Astrocyte (in vitro differentiated cells and primary cell): ENCODE measurements at regions not wholly inside any gene's neighbourhood (a gene's known extent, or its start where the extent isn't known, plus 50 kb on each side); places are given as distances from the start of the nearest gene placed in this dataset.

ENCODE experiments used
- DNase-seq: peaks from one replicate; pipeline ENCODE4 v3.0.0-alpha.2; 2010; ENCODE audit warnings: low read depth
- FAIRE-seq: peaks from 2 replicates; lab custom pipeline; 2011; peaks lifted over from hg19 to GRCh38; lab: Jason Lieb, UNC
- H2AFZ ChIP-seq: 2 replicates; pipeline ENCODE4 v1.6.0; 2012; ENCODE audit warnings: low read depth, low read length, inconsistent platforms
- H3K27ac ChIP-seq: 2 replicates; pipeline ENCODE4 v1.5.1; 2011; ENCODE audit warnings: low read depth, low read length, inconsistent platforms
- H3K27me3 ChIP-seq: 2 replicates; pipeline ENCODE4 v1.6.0; 2011; ENCODE audit warnings: low read length, inconsistent platforms; ENCODE audit not compliant: insufficient read depth
- H3K36me3 ChIP-seq: 2 replicates; pipeline ENCODE4 v1.5.1; 2011; ENCODE audit warnings: low read length, inconsistent platforms; ENCODE audit not compliant: insufficient read depth
- H3K4me1 ChIP-seq: 2 replicates; pipeline ENCODE4 v1.5.1; 2011; ENCODE audit warnings: low read length, inconsistent platforms; ENCODE audit not compliant: insufficient read depth
- H3K4me2 ChIP-seq: 2 replicates; pipeline ENCODE4 v1.6.0; 2012; ENCODE audit warnings: low read length, inconsistent platforms
- H3K4me3 ChIP-seq: 2 replicates; pipeline ENCODE4 v1.5.1; 2011; ENCODE audit warnings: low read depth, mild to moderate bottlenecking, low read length, inconsistent platforms; ENCODE audit not compliant: insufficient read depth
- H3K79me2 ChIP-seq: 2 replicates; pipeline ENCODE4 v1.6.0; 2012; ENCODE audit warnings: mild to moderate bottlenecking, low read length, inconsistent platforms; ENCODE audit not compliant: insufficient read depth
- H3K9ac ChIP-seq: 2 replicates; pipeline ENCODE4 v1.6.0; 2012; ENCODE audit warnings: mild to moderate bottlenecking, low read length, inconsistent platforms
- H3K9me3 ChIP-seq: 2 replicates; pipeline ENCODE4 v1.5.1; 2012; ENCODE audit warnings: low read depth, mild to moderate bottlenecking, low read length, inconsistent platforms; ENCODE audit not compliant: insufficient read depth
- H4K20me1 ChIP-seq: 2 replicates; pipeline ENCODE4 v1.6.0; 2012; ENCODE audit warnings: low read length, inconsistent platforms; ENCODE audit not compliant: insufficient read depth
- H3K27ac Mint-ChIP-seq: one replicate; pipeline ENCODE4 v1.8.0; 2021; ENCODE audit warnings: mild to moderate bottlenecking, mixed read lengths; ENCODE audit not compliant: unreplicated experiment
- H3K27me3 Mint-ChIP-seq: one replicate; pipeline ENCODE4 v1.8.0; 2021; ENCODE audit warnings: low read depth, mixed read lengths; ENCODE audit not compliant: unreplicated experiment
- H3K36me3 Mint-ChIP-seq: one replicate; pipeline ENCODE4 v1.8.0; 2021; ENCODE audit warnings: low read depth, mixed read lengths; ENCODE audit not compliant: unreplicated experiment
- H3K4me1 Mint-ChIP-seq: one replicate; pipeline ENCODE4 v1.8.0; 2021; ENCODE audit warnings: low read depth, mixed read lengths; ENCODE audit not compliant: unreplicated experiment
- H3K4me3 Mint-ChIP-seq: one replicate; pipeline ENCODE4 v1.8.0; 2021; ENCODE audit warnings: mild to moderate bottlenecking, moderate library complexity, mixed read lengths; ENCODE audit not compliant: unreplicated experiment
- H3K9me3 Mint-ChIP-seq: one replicate; pipeline ENCODE4 v1.8.0; 2021; ENCODE audit warnings: mild to moderate bottlenecking, mixed read lengths; ENCODE audit not compliant: unreplicated experiment
- EZH2 ChIP-seq: IDR thresholded peaks from 2 replicates; pipeline ENCODE4 v1.6.1; 2012; ENCODE audit warnings: mild to moderate bottlenecking, low read length, inconsistent platforms; ENCODE audit not compliant: insufficient read depth
- TF ChIP-seq, protein P1 (sequence below): IDR thresholded peaks from 2 replicates; pipeline ENCODE4 v1.5.1; 2011; ENCODE audit warnings: low read depth, mild to moderate bottlenecking, inconsistent platforms, low read length, moderate library complexity; ENCODE audit not compliant: insufficient read depth

- H3K27me3 Mint-ChIP-seq = no peaks in the 10 kb centered on the region
- H2AFZ ChIP-seq = no peak overlapping the region
Observed at GRCh38 chr3:178329936-178330335, 206.3 kb upstream of the KCNMB2 start.

DNA sequence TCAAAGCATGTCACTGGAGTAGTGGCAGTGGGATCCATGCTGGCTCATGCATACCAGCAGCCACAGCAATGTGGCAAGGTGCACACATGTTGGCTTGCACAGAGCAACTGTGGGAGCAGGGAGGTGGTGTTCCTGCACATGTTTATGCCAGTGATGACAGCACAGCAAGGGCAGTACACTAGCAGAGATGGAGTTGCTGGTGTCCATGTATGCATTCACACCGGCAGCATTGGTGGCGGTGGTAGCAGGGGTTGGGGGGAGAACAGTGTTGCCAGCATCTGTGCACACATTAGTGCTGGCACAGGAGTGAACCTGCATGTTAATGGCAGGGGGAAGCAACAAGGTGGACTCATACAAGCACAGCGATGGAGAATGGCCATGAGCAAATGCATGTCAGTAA, 202.0 kb upstream of the KCNMB2 start:
- no peak overlapping the region for H3K27ac ChIP-seq
- Mint-ChIP-seq H3K4me1 (no peaks in the 10 kb centered on the region), H3K4me3 (no peak overlapping the region), H3K27ac (no peak overlapping the region), H3K36me3 (no peaks in the 10 kb centered on the region), H3K27me3 (no peaks in the 10 kb centered on the region), H3K9me3 (peaks cover 2% of the 10 kb centered on the region)
- TF ChIP-seq EZH2 = no peak
- TF ChIP-seq, protein P1, sequence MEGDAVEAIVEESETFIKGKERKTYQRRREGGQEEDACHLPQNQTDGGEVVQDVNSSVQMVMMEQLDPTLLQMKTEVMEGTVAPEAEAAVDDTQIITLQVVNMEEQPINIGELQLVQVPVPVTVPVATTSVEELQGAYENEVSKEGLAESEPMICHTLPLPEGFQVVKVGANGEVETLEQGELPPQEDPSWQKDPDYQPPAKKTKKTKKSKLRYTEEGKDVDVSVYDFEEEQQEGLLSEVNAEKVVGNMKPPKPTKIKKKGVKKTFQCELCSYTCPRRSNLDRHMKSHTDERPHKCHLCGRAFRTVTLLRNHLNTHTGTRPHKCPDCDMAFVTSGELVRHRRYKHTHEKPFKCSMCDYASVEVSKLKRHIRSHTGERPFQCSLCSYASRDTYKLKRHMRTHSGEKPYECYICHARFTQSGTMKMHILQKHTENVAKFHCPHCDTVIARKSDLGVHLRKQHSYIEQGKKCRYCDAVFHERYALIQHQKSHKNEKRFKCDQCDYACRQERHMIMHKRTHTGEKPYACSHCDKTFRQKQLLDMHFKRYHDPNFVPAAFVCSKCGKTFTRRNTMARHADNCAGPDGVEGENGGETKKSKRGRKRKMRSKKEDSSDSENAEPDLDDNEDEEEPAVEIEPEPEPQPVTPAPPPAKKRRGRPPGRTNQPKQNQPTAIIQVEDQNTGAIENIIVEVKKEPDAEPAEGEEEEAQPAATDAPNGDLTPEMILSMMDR = no peak
- H3K4me2 ChIP-seq = no peak overlapping the region
- H3K4me3 ChIP-seq = no peak overlapping the region
- H3K9ac ChIP-seq = no peak overlapping the region
- H3K79me2 ChIP-seq = no peaks in the 10 kb centered on the region
- no peak for DNase-seq
- no peaks in the 10 kb centered on the region for H3K27me3 ChIP-seq
- no peak overlapping the region for H2AFZ ChIP-seq
- no peaks in the 10 kb centered on the region for H3K9me3 ChIP-seq
- H4K20me1 ChIP-seq = no peaks in the 10 kb centered on the region
- FAIRE-seq = no peak
- H3K36me3 ChIP-seq = no peaks in the 10 kb centered on the region
- no peaks in the 10 kb centered on the region for H3K4me1 ChIP-seq

More at GRCh38 chr3:178329936-178330335, 206.3 kb upstream of the KCNMB2 start:
- Mint-ChIP-seq H3K36me3 (no peaks in the 10 kb centered on the region), H3K4me1 (no peaks in the 10 kb centered on the region), H3K27ac (no peak overlapping the region), H3K4me3 (no peak overlapping the region), H3K9me3 (no peaks in the 10 kb centered on the region)
- Histone ChIP-seq H3K27ac (no peak overlapping the region), H3K4me2 (no peak overlapping the region), H3K4me1 (no peaks in the 10 kb centered on the region), H3K4me3 (no peak overlapping the region), H4K20me1 (no peaks in the 10 kb centered on the region), H3K36me3 (no peaks in the 10 kb centered on the region), H3K27me3 (no peaks in the 10 kb centered on the region), H3K9me3 (no peaks in the 10 kb centered on the region), H3K9ac (no peak overlapping the region), H3K79me2 (no peaks in the 10 kb centered on the region)
- TF ChIP-seq EZH2 = no peak
- TF ChIP-seq, protein P1 = no peak
- DNase-seq (no peak), FAIRE-seq (no peak)

- Histone ChIP-seq H3K4me3 (no peak overlapping the region), H3K9me3 (no peaks in the 10 kb centered on the region), H3K36me3 (no peaks in the 10 kb centered on the region), H3K4me1 (no peaks in the 10 kb centered on the region), H4K20me1 (no peaks in the 10 kb centered on the region), H3K27ac (no peak overlapping the region), H3K4me2 (no peak overlapping the region), H3K9ac (no peak overlapping the region), H2AFZ (no peak overlapping the region), H3K27me3 (no peaks in the 10 kb centered on the region), H3K79me2 (no peaks in the 10 kb centered on the region)
- Mint-ChIP-seq H3K36me3 (no peaks in the 10 kb centered on the region), H3K4me3 (no peak overlapping the region), H3K27me3 (no peaks in the 10 kb centered on the region), H3K9me3 (peaks cover 2% of the 10 kb centered on the region), H3K27ac (no peak overlapping the region), H3K4me1 (no peaks in the 10 kb centered on the region)
- FAIRE-seq (no peak), DNase-seq (no peak)
- TF ChIP-seq, protein P1 = no peak
Observed at GRCh38 chr3:178336336-178336735, 199.9 kb upstream of the KCNMB2 start.
